ENCODE measurements at regions not wholly inside any gene's neighbourhood (a gene's known extent, or its start where the extent isn't known, plus 50 kb on each side); places are given as distances from the start of the nearest gene placed in this dataset.

- TF ChIP-seq CTCF (conservative IDR thresholded peaks at IDR 0.05; ENCODE audit: low read length) (no peak), EZH2phosphoT487 (IDR thresholded peaks at IDR 0.05; ENCODE audit: borderline replicate concordance) (no peak)
Measured at GRCh38 chr5:54757541-54757940, 227.9 kb downstream of the ESM1 start.

All from Loucy (cell line).